PC-3 (cell line): ENCODE measurements at regions not wholly inside any gene's neighbourhood (a gene's known extent, or its start where the extent isn't known, plus 50 kb on each side); places are given as distances from the start of the nearest gene placed in this dataset.

Experiments used
- ATAC-seq: fragments of 200-7000 bp; cut with Tn5 transposase; 2 replicates; pipeline ENCODE4 v1.9.1; 2020; ENCODE audit warnings: mild to moderate bottlenecking, moderate library complexity
- BruUV-seq: library from RNA; stranded (reverse); fragments of 400-500 nt; replicated peaks from 2 replicates; lab custom pipeline; 2021; lab: Mats Ljungman, UMichigan
- CTCF ChIA-PET: fragments of 300-600 bp; sonication (Branson Sonifier 250); formaldehyde crosslinking; loops from one replicate; lab custom pipeline; 2022; ENCODE audit warnings: antibody characterized with exemption; lab: Charles Lee
- POLR2A ChIA-PET: fragments of 300-600 bp; sonication (Branson Sonifier 250); formaldehyde crosslinking; loops from one replicate; lab custom pipeline; 2022; ENCODE audit warnings: antibody characterized with exemption; ENCODE audit not compliant: unreplicated experiment; lab: Charles Lee
- DNase-seq: peaks from one replicate; pipeline ENCODE4 v3.0.0-alpha.2; 2015
- H2AFZ ChIP-seq: fragments of 300-600 bp; sonication (generic); 2 replicates; pipeline ENCODE4 v1.6.0; 2016; ENCODE audit warnings: antibody characterized with exemption, low read length
- H3F3A ChIP-seq: fragments of 300-600 bp; sonication (generic); one replicate; pipeline ENCODE4 v1.6.0; 2017; ENCODE audit warnings: antibody characterized with exemption, low read length, control low read depth, mild to moderate bottlenecking; ENCODE audit not compliant: unreplicated experiment
- H3K27ac ChIP-seq: fragments of 300-600 bp; sonication (generic); 2 replicates; pipeline ENCODE4 v1.5.1; 2016; ENCODE audit warnings: mild to moderate bottlenecking, low read length
- H3K27me3 ChIP-seq: fragments of 300-600 bp; sonication (generic); 2 replicates; pipeline ENCODE4 v1.6.1; 2016; ENCODE audit warnings: low read length, mixed read lengths
- H3K36me3 ChIP-seq: fragments of 300-600 bp; sonication (generic); 2 replicates; pipeline ENCODE4 v1.6.1; 2016; ENCODE audit warnings: low read depth, mixed run types, low read length, mixed read lengths
- H3K4me1 ChIP-seq: fragments of 300-600 bp; sonication (generic); 2 replicates; pipeline ENCODE4 v1.5.1; 2016; ENCODE audit warnings: low read length; ENCODE audit not compliant: insufficient read depth
- H3K4me2 ChIP-seq: fragments of 300-600 bp; sonication (generic); 2 replicates; pipeline ENCODE4 v1.6.0; 2016; ENCODE audit warnings: low read length
- H3K4me3 ChIP-seq: fragments of 300-600 bp; sonication (generic); 2 replicates; pipeline ENCODE4 v1.5.1; 2016; ENCODE audit warnings: mild to moderate bottlenecking, low read length, mixed read lengths
- H3K79me2 ChIP-seq: fragments of 300-600 bp; sonication (generic); 2 replicates; pipeline ENCODE4 v1.6.1; 2017; ENCODE audit warnings: low read length, mixed read lengths
- H3K9ac ChIP-seq: fragments of 300-600 bp; sonication (generic); 2 replicates; pipeline ENCODE4 v1.6.0; 2016; ENCODE audit warnings: mild to moderate bottlenecking, low read length
- H3K9me2 ChIP-seq: fragments of 300-600 bp; sonication (generic); replicated peaks from 2 replicates; pipeline ENCODE4 v1.6.1; 2016; ENCODE audit warnings: mixed run types, low read length, mixed read lengths
- H3K9me3 ChIP-seq: fragments of 300-600 bp; sonication (generic); 2 replicates; pipeline ENCODE4 v1.6.1; 2016; ENCODE audit warnings: low read length, mixed read lengths
- H4K20me1 ChIP-seq: fragments of 300-600 bp; sonication (generic); 2 replicates; pipeline ENCODE4 v1.6.1; 2016; ENCODE audit warnings: low read length, mixed read lengths
- EZH2 ChIP-seq: fragments of 300-600 bp; sonication (generic); IDR thresholded peaks from one replicate; pipeline ENCODE4 v1.6.1; 2017; ENCODE audit warnings: antibody characterized with exemption, mild to moderate bottlenecking, low read length; ENCODE audit not compliant: unreplicated experiment
- EZH2phosphoT487 ChIP-seq: fragments of 300-600 bp; sonication (generic); IDR thresholded peaks from 2 replicates; pipeline ENCODE4 v1.6.1; 2018; ENCODE audit warnings: mild to moderate bottlenecking, antibody characterized with exemption, low read length, borderline replicate concordance
- intact Hi-C: fragments of 100-400 bp; cut with micrococcal nuclease; formaldehyde crosslinking; loops from 2 replicates; pipeline ENCODE4 v1.9.0; 2023
- TF ChIP-seq, protein P1 (sequence below): fragments of 300-600 bp; sonication (generic); conservative IDR thresholded peaks from 2 replicates; pipeline ENCODE4 v1.5.1; 2017; ENCODE audit warnings: antibody characterized with exemption, low read depth, mild to moderate bottlenecking, low read length

DNA sequence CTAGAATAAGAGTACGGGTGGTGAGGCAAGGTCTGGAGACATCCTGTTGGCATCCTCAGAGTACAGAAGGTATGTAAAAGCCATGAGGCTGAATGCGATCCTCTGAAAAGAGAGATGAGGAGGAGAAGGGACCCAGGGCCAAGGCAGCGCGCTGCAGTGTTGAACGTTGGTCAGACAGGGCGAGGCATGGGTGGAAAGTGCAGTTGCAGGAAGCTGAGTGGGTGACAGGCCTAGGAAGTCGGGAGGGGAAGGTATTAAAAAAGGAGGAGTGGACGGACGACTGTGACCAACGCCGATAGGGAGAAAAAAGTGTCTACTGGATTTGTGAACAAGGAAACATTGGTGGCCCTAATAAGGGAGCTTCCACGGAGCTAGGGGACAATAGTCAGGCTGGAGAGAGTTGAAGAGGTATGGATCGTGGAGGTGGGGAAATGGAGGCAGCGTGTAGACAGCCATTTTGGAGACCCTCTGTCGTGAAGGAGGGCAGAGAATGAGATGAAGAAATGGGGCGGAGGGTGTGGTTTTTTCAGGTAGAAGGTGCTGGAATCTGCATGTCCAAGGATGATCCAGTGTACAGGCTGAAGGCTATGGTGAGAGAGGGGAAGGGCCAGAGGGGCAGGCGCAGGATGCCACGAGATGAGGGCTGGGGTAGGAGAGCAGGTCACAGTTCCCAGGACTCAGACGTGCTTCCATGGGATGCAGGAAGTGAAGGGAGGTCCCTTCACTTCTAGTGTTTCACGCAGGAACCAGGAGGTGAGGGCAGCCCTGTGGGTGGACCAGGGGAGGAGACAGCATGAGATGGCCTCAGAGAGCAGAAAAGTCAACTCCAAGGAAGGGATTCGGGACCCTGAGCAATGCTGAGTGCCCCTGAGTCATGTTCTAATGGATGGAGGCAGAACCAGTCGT lies 115.9 kb downstream of the ASB7 start:
- Histone ChIP-seq H3K9ac (peak overlapping the region; percentile 54), H3K27ac (peak overlapping the region; percentile 97), H4K20me1 (no peaks in the 10 kb centered on the region), H3K79me2 (peaks cover 26% of the 10 kb centered on the region), H3K4me3 (no peak overlapping the region), H3K27me3 (no peaks in the 10 kb centered on the region), H3K4me1 (peaks cover 49% of the 10 kb centered on the region), H3K36me3 (no peaks in the 10 kb centered on the region), H3F3A (peaks cover 16% of the 10 kb centered on the region), H3K9me2 (no peaks in the 10 kb centered on the region), H3K9me3 (no peaks in the 10 kb centered on the region), H3K4me2 (no peak overlapping the region), H2AFZ (no peak overlapping the region)
- POLR2A ChIA-PET = interaction anchor here (0.6 kb wide), 1 partner anchor 40 kb away, joined by 4 read pairs; no protein-coding TSS in a partner anchor
- ATAC-seq (no peak), DNase-seq (no peak)
- no TSS peak for BruUV-seq
- TF ChIP-seq EZH2 (no peak), EZH2phosphoT487 (no peak)
- TF ChIP-seq, protein P1, sequence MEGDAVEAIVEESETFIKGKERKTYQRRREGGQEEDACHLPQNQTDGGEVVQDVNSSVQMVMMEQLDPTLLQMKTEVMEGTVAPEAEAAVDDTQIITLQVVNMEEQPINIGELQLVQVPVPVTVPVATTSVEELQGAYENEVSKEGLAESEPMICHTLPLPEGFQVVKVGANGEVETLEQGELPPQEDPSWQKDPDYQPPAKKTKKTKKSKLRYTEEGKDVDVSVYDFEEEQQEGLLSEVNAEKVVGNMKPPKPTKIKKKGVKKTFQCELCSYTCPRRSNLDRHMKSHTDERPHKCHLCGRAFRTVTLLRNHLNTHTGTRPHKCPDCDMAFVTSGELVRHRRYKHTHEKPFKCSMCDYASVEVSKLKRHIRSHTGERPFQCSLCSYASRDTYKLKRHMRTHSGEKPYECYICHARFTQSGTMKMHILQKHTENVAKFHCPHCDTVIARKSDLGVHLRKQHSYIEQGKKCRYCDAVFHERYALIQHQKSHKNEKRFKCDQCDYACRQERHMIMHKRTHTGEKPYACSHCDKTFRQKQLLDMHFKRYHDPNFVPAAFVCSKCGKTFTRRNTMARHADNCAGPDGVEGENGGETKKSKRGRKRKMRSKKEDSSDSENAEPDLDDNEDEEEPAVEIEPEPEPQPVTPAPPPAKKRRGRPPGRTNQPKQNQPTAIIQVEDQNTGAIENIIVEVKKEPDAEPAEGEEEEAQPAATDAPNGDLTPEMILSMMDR = no peak
- intact Hi-C loops = no loop called here
- CTCF ChIA-PET = no interaction called here

DNA sequence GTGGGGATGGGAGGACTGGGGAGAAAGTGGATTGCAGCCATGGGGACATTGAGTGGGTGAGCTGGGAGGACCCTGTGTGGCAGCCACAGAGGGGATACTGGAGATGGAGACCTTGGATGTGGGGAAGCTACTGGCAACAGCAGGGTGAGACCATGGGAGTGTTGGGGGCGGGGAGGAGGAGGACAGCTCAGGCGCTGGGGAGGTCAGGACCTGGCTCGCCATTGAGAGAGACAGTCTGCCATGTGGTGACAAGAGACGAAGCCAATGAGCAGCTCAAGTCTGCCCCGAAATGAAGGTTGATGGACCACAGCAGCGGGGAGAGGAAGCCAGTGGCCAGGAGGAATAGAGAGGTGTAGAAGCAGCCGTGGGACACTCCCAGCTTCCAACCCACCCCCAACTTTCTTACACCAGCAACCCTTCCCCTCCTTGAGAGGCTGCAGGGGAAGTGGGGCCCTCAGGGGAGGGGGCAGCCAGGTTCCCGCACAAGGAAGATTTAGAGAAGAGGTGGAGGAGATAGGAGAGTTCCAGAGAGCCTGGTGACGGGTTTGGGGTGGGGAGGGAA lies 118.1 kb downstream of the ASB7 start:
- H3K79me2 ChIP-seq = peaks cover 12% of the 10 kb centered on the region
- H4K20me1 ChIP-seq = no peaks in the 10 kb centered on the region
- peak overlapping the region; percentile 99 for H3K9ac ChIP-seq
- H3K4me1 ChIP-seq = peaks cover 49% of the 10 kb centered on the region
- POLR2A ChIA-PET = interaction anchor here (0.6 to 1.8 kb wide), 5 partner anchors 127 to 1372 kb away, joined by 5 to 14 read pairs (median 8); partner anchors contain the start of gene ALDH1A3
- TF ChIP-seq, protein P1 = no peak
- no peak overlapping the region for H2AFZ ChIP-seq
- H3K4me3 ChIP-seq = no peak overlapping the region
- no peaks in the 10 kb centered on the region for H3K27me3 ChIP-seq
- H3K9me2 ChIP-seq = no peaks in the 10 kb centered on the region
- no peak for DNase-seq
- intact Hi-C loops = loop anchor here (5.0 kb wide), 2 partner anchors 37 to 93 kb away; no protein-coding TSS in a partner anchor
- H3K36me3 ChIP-seq = no peaks in the 10 kb centered on the region
- CTCF ChIA-PET = interaction anchor here (1.7 kb wide), 1 partner anchor 153 kb away, joined by 9 read pairs; no protein-coding TSS in a partner anchor
- H3F3A ChIP-seq = peaks cover 17% of the 10 kb centered on the region
- ATAC-seq = no peak
- H3K4me2 ChIP-seq = peak overlapping the region; percentile 33
- H3K9me3 ChIP-seq = no peaks in the 10 kb centered on the region
- no TSS peak for BruUV-seq
- peak overlapping the region; percentile 100 for H3K27ac ChIP-seq
